ENCODE measurements at regions not wholly inside any gene's neighbourhood (a gene's known extent, or its start where the extent isn't known, plus 50 kb on each side); places are given as distances from the start of the nearest gene placed in this dataset.

GRCh38 chr1:4495809-4496208 is 158.6 kb upstream of the AJAP1 start:
- Histone ChIP-seq H3K27me3 (ENCODE audit: control insufficient read depth in 3 of 3, insufficient read depth in 3 of 3, low read length in 3 of 3) (peaks cover 0 to 15% (median 0%) of the 10 kb centered on the region in 3 donors), H3K27ac (ENCODE audit: low read depth, low read length) (no peak overlapping the region), H3K4me3 (ENCODE audit: low read length in 3 of 3) (no peak overlapping the region), H3K9me3 (ENCODE audit: control insufficient read depth in 3 of 3, low read length in 3 of 3) (no peaks in the 10 kb centered on the region), H3K36me3 (ENCODE audit: control insufficient read depth in 3 of 3, insufficient read depth in 3 of 3, low read length in 3 of 3) (no peaks in the 10 kb centered on the region), H3K4me1 (ENCODE audit: control insufficient read depth in 3 of 3, insufficient read depth in 3 of 3, low read length in 3 of 3) (no peaks in the 10 kb centered on the region), H3K9ac (ENCODE audit: low read depth in 1 of 3, low read length in 3 of 3) (no peak overlapping the region)

- Histone ChIP-seq H3K27ac (ENCODE audit: low read depth, low read length) (no peak overlapping the region), H3K27me3 (ENCODE audit: control insufficient read depth in 3 of 3, insufficient read depth in 3 of 3, low read length in 3 of 3) (peaks cover 0 to 10% (median 3%) of the 10 kb centered on the region in 3 donors), H3K9ac (ENCODE audit: low read depth in 1 of 3, low read length in 3 of 3) (no peak overlapping the region), H3K4me1 (ENCODE audit: control insufficient read depth in 3 of 3, insufficient read depth in 3 of 3, low read length in 3 of 3) (no peaks in the 10 kb centered on the region), H3K36me3 (ENCODE audit: control insufficient read depth in 3 of 3, insufficient read depth in 3 of 3, low read length in 3 of 3) (no peaks in the 10 kb centered on the region), H3K4me3 (ENCODE audit: low read length in 3 of 3) (no peak overlapping the region), H3K9me3 (ENCODE audit: control insufficient read depth in 3 of 3, low read length in 3 of 3) (no peaks in the 10 kb centered on the region)
Measured at GRCh38 chr1:4500441-4500840, 154.0 kb upstream of the AJAP1 start.

- Histone ChIP-seq H3K9me3 (ENCODE audit: control insufficient read depth in 3 of 3, low read length in 3 of 3) (peaks cover 0 to 2% (median 0%) of the 10 kb centered on the region in 3 donors), H3K4me3 (ENCODE audit: low read length in 3 of 3) (no peak overlapping the region), H3K9ac (ENCODE audit: low read depth in 1 of 3, low read length in 3 of 3) (no peak overlapping the region), H3K27ac (ENCODE audit: low read depth, low read length) (no peak overlapping the region), H3K4me1 (ENCODE audit: control insufficient read depth in 3 of 3, insufficient read depth in 3 of 3, low read length in 3 of 3) (peaks cover 0 to 2% (median 0%) of the 10 kb centered on the region in 3 donors), H3K36me3 (ENCODE audit: control insufficient read depth in 3 of 3, insufficient read depth in 3 of 3, low read length in 3 of 3) (no peaks in the 10 kb centered on the region), H3K27me3 (ENCODE audit: control insufficient read depth in 3 of 3, insufficient read depth in 3 of 3, low read length in 3 of 3) (peaks cover 0 to 17% (median 10%) of the 10 kb centered on the region in 3 donors)
Measured at GRCh38 chr1:4506591-4506990, 147.8 kb upstream of the AJAP1 start.

GRCh38 chr1:4509206-4509605 is 145.2 kb upstream of the AJAP1 start:
- Histone ChIP-seq H3K27ac (ENCODE audit: low read depth, low read length) (no peak overlapping the region), H3K9me3 (ENCODE audit: control insufficient read depth in 3 of 3, low read length in 3 of 3) (peaks cover 0 to 2% (median 0%) of the 10 kb centered on the region in 3 donors), H3K36me3 (ENCODE audit: control insufficient read depth in 3 of 3, insufficient read depth in 3 of 3, low read length in 3 of 3) (no peaks in the 10 kb centered on the region), H3K27me3 (ENCODE audit: control insufficient read depth in 3 of 3, insufficient read depth in 3 of 3, low read length in 3 of 3) (peaks cover 0 to 8% (median 7%) of the 10 kb centered on the region in 3 donors), H3K9ac (ENCODE audit: low read depth in 1 of 3, low read length in 3 of 3) (no peak overlapping the region), H3K4me3 (ENCODE audit: low read length in 3 of 3) (no peak overlapping the region), H3K4me1 (ENCODE audit: control insufficient read depth in 3 of 3, insufficient read depth in 3 of 3, low read length in 3 of 3) (peaks cover 0 to 17% (median 11%) of the 10 kb centered on the region in 3 donors)

- peaks cover 0 to 13% (median 8%) of the 10 kb centered on the region in 3 donors for H3K27me3 ChIP-seq (ENCODE audit: control insufficient read depth in 3 of 3, insufficient read depth in 3 of 3, low read length in 3 of 3)
- H3K36me3 ChIP-seq (ENCODE audit: control insufficient read depth in 3 of 3, insufficient read depth in 3 of 3, low read length in 3 of 3), result no peaks in the 10 kb centered on the region
- no peak overlapping the region for H3K27ac ChIP-seq (ENCODE audit: low read depth, low read length)
- H3K4me1 ChIP-seq (ENCODE audit: control insufficient read depth in 3 of 3, insufficient read depth in 3 of 3, low read length in 3 of 3), result peaks cover 0 to 17% (median 11%) of the 10 kb centered on the region in 3 donors
- peaks cover 0 to 2% (median 0%) of the 10 kb centered on the region in 3 donors for H3K9me3 ChIP-seq (ENCODE audit: control insufficient read depth in 3 of 3, low read length in 3 of 3)
- no peak overlapping the region for H3K4me3 ChIP-seq (ENCODE audit: low read length in 3 of 3)
- no peak overlapping the region for H3K9ac ChIP-seq (ENCODE audit: low read depth in 1 of 3, low read length in 3 of 3)
Measured at GRCh38 chr1:4510276-4510691, 144.1 kb upstream of the AJAP1 start.

GRCh38 chr1:4511374-4511773 is 143.0 kb upstream of the AJAP1 start:
- H3K4me3 ChIP-seq (ENCODE audit: low read length in 3 of 3), result no peak overlapping the region
- H3K36me3 ChIP-seq (ENCODE audit: control insufficient read depth in 3 of 3, insufficient read depth in 3 of 3, low read length in 3 of 3), result no peaks in the 10 kb centered on the region
- peaks cover 0 to 17% (median 11%) of the 10 kb centered on the region in 3 donors for H3K4me1 ChIP-seq (ENCODE audit: control insufficient read depth in 3 of 3, insufficient read depth in 3 of 3, low read length in 3 of 3)
- H3K9me3 ChIP-seq (ENCODE audit: control insufficient read depth in 3 of 3, low read length in 3 of 3), result no peaks in the 10 kb centered on the region
- no peak overlapping the region for H3K9ac ChIP-seq (ENCODE audit: low read depth in 1 of 3, low read length in 3 of 3)
- peaks cover 0 to 13% (median 5%) of the 10 kb centered on the region in 3 donors for H3K27me3 ChIP-seq (ENCODE audit: control insufficient read depth in 3 of 3, insufficient read depth in 3 of 3, low read length in 3 of 3)
- H3K27ac ChIP-seq (ENCODE audit: low read depth, low read length), result no peak overlapping the region

GRCh38 chr1:4512636-4513035 is 141.8 kb upstream of the AJAP1 start:
- H3K27me3 ChIP-seq (ENCODE audit: control insufficient read depth in 3 of 3, insufficient read depth in 3 of 3, low read length in 3 of 3), result peaks cover 0 to 13% (median 3%) of the 10 kb centered on the region in 3 donors
- peaks cover 0 to 17% (median 11%) of the 10 kb centered on the region in 3 donors for H3K4me1 ChIP-seq (ENCODE audit: control insufficient read depth in 3 of 3, insufficient read depth in 3 of 3, low read length in 3 of 3)
- H3K9ac ChIP-seq (ENCODE audit: low read depth in 1 of 3, low read length in 3 of 3), result no peak overlapping the region
- H3K27ac ChIP-seq (ENCODE audit: low read depth, low read length), result peak overlapping the region; percentile 66
- no peak overlapping the region for H3K4me3 ChIP-seq (ENCODE audit: low read length in 3 of 3)
- no peaks in the 10 kb centered on the region for H3K9me3 ChIP-seq (ENCODE audit: control insufficient read depth in 3 of 3, low read length in 3 of 3)
- H3K36me3 ChIP-seq (ENCODE audit: control insufficient read depth in 3 of 3, insufficient read depth in 3 of 3, low read length in 3 of 3), result no peaks in the 10 kb centered on the region

- peaks cover 0 to 13% (median 2%) of the 10 kb centered on the region in 3 donors for H3K27me3 ChIP-seq (ENCODE audit: control insufficient read depth in 3 of 3, insufficient read depth in 3 of 3, low read length in 3 of 3)
Measured at GRCh38 chr1:4513685-4514084, 140.7 kb upstream of the AJAP1 start.

GRCh38 chr1:4515727-4516289 is 138.6 kb upstream of the AJAP1 start:
- peaks cover 0 to 14% (median 11%) of the 10 kb centered on the region in 3 donors for H3K4me1 ChIP-seq (ENCODE audit: control insufficient read depth in 3 of 3, insufficient read depth in 3 of 3, low read length in 3 of 3)
- H3K4me3 ChIP-seq (ENCODE audit: low read length in 3 of 3), result no peak overlapping the region
- no peaks in the 10 kb centered on the region for H3K9me3 ChIP-seq (ENCODE audit: control insufficient read depth in 3 of 3, low read length in 3 of 3)
- H3K36me3 ChIP-seq (ENCODE audit: control insufficient read depth in 3 of 3, insufficient read depth in 3 of 3, low read length in 3 of 3), result no peaks in the 10 kb centered on the region
- no peak overlapping the region for H3K27ac ChIP-seq (ENCODE audit: low read depth, low read length)
- peaks cover 0 to 5% (median 2%) of the 10 kb centered on the region in 3 donors for H3K27me3 ChIP-seq (ENCODE audit: control insufficient read depth in 3 of 3, insufficient read depth in 3 of 3, low read length in 3 of 3)
- no peak overlapping the region for H3K9ac ChIP-seq (ENCODE audit: low read depth in 1 of 3, low read length in 3 of 3)

More at GRCh38 chr1:4513685-4514084, 140.7 kb upstream of the AJAP1 start:
- no peak overlapping the region for H3K27ac ChIP-seq (ENCODE audit: low read depth, low read length)
- H3K4me1 ChIP-seq (ENCODE audit: control insufficient read depth in 3 of 3, insufficient read depth in 3 of 3, low read length in 3 of 3), result peaks cover 0 to 17% (median 11%) of the 10 kb centered on the region in 3 donors
- no peaks in the 10 kb centered on the region for H3K9me3 ChIP-seq (ENCODE audit: control insufficient read depth in 3 of 3, low read length in 3 of 3)
- no peak overlapping the region for H3K9ac ChIP-seq (ENCODE audit: low read depth in 1 of 3, low read length in 3 of 3)
- no peak overlapping the region for H3K4me3 ChIP-seq (ENCODE audit: low read length in 3 of 3)
- H3K36me3 ChIP-seq (ENCODE audit: control insufficient read depth in 3 of 3, insufficient read depth in 3 of 3, low read length in 3 of 3), result no peaks in the 10 kb centered on the region

GRCh38 chr1:4516596-4516995 is 137.8 kb upstream of the AJAP1 start:
- H3K4me1 ChIP-seq (ENCODE audit: control insufficient read depth in 3 of 3, insufficient read depth in 3 of 3, low read length in 3 of 3), result peaks cover 0 to 14% (median 11%) of the 10 kb centered on the region in 3 donors
- H3K9ac ChIP-seq (ENCODE audit: low read depth in 1 of 3, low read length in 3 of 3), result no peak overlapping the region
- H3K9me3 ChIP-seq (ENCODE audit: control insufficient read depth in 3 of 3, low read length in 3 of 3), result no peaks in the 10 kb centered on the region
- H3K36me3 ChIP-seq (ENCODE audit: control insufficient read depth in 3 of 3, insufficient read depth in 3 of 3, low read length in 3 of 3), result no peaks in the 10 kb centered on the region
- H3K27ac ChIP-seq (ENCODE audit: low read depth, low read length), result no peak overlapping the region
- peaks cover 0 to 5% (median 2%) of the 10 kb centered on the region in 3 donors for H3K27me3 ChIP-seq (ENCODE audit: control insufficient read depth in 3 of 3, insufficient read depth in 3 of 3, low read length in 3 of 3)
- no peak overlapping the region for H3K4me3 ChIP-seq (ENCODE audit: low read length in 3 of 3)
